ENCODE measurements at regions not wholly inside any gene's neighbourhood (a gene's known extent, or its start where the extent isn't known, plus 50 kb on each side); places are given as distances from the start of the nearest gene placed in this dataset.

DNA sequence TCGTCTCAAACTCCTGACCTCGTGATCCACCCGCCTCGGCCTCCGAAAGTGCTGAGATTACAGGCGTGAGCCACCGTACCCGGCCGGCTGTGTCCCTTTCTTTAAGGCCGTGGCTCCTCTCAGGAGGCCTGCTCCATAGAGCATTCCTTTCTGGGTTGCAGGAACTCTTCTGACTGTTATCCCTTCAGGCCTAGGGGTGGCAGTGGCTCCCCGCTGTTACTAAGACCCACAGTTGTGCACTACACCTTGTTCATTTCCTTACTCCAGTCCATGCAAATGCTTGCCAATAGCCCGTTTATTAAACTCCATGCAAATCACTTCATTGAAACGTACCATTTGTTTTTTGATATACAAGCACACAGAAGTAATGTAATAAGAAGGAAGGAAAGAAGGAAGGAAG is 234.7 kb downstream of the BCAT1 start:
- Histone ChIP-seq H3K27me3 (ENCODE audit: insufficient read depth, poor library complexity, severe bottlenecking) (no peaks in the 10 kb centered on the region), H3K27ac (replicated peaks) (no peak overlapping the region), H3K4me3 (replicated peaks; ENCODE audit: insufficient read depth, low read length) (no peak overlapping the region)
- TF ChIP-seq GABPA (IDR thresholded peaks at IDR 0.05; ENCODE audit: low read depth) (no peak), SPI1 (IDR thresholded peaks at IDR 0.05; ENCODE audit: borderline replicate concordance, low read depth) (no peak), POLR2AphosphoS5 (IDR thresholded peaks at IDR 0.05; ENCODE audit: low read depth) (no peak)
- TF ChIP-seq, protein P1, sequence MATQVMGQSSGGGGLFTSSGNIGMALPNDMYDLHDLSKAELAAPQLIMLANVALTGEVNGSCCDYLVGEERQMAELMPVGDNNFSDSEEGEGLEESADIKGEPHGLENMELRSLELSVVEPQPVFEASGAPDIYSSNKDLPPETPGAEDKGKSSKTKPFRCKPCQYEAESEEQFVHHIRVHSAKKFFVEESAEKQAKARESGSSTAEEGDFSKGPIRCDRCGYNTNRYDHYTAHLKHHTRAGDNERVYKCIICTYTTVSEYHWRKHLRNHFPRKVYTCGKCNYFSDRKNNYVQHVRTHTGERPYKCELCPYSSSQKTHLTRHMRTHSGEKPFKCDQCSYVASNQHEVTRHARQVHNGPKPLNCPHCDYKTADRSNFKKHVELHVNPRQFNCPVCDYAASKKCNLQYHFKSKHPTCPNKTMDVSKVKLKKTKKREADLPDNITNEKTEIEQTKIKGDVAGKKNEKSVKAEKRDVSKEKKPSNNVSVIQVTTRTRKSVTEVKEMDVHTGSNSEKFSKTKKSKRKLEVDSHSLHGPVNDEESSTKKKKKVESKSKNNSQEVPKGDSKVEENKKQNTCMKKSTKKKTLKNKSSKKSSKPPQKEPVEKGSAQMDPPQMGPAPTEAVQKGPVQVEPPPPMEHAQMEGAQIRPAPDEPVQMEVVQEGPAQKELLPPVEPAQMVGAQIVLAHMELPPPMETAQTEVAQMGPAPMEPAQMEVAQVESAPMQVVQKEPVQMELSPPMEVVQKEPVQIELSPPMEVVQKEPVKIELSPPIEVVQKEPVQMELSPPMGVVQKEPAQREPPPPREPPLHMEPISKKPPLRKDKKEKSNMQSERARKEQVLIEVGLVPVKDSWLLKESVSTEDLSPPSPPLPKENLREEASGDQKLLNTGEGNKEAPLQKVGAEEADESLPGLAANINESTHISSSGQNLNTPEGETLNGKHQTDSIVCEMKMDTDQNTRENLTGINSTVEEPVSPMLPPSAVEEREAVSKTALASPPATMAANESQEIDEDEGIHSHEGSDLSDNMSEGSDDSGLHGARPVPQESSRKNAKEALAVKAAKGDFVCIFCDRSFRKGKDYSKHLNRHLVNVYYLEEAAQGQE (IDR thresholded peaks at IDR 0.05; ENCODE audit: insufficient replicate concordance, low read depth) = no peak
- TF ChIP-seq, protein P2, sequence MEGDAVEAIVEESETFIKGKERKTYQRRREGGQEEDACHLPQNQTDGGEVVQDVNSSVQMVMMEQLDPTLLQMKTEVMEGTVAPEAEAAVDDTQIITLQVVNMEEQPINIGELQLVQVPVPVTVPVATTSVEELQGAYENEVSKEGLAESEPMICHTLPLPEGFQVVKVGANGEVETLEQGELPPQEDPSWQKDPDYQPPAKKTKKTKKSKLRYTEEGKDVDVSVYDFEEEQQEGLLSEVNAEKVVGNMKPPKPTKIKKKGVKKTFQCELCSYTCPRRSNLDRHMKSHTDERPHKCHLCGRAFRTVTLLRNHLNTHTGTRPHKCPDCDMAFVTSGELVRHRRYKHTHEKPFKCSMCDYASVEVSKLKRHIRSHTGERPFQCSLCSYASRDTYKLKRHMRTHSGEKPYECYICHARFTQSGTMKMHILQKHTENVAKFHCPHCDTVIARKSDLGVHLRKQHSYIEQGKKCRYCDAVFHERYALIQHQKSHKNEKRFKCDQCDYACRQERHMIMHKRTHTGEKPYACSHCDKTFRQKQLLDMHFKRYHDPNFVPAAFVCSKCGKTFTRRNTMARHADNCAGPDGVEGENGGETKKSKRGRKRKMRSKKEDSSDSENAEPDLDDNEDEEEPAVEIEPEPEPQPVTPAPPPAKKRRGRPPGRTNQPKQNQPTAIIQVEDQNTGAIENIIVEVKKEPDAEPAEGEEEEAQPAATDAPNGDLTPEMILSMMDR (IDR thresholded peaks at IDR 0.05; ENCODE audit: insufficient read depth, low read length) = no peak
- no peak for DNase-seq (ENCODE audit: low read depth in 1 of 2, low spot score in 1 of 2)

DNA sequence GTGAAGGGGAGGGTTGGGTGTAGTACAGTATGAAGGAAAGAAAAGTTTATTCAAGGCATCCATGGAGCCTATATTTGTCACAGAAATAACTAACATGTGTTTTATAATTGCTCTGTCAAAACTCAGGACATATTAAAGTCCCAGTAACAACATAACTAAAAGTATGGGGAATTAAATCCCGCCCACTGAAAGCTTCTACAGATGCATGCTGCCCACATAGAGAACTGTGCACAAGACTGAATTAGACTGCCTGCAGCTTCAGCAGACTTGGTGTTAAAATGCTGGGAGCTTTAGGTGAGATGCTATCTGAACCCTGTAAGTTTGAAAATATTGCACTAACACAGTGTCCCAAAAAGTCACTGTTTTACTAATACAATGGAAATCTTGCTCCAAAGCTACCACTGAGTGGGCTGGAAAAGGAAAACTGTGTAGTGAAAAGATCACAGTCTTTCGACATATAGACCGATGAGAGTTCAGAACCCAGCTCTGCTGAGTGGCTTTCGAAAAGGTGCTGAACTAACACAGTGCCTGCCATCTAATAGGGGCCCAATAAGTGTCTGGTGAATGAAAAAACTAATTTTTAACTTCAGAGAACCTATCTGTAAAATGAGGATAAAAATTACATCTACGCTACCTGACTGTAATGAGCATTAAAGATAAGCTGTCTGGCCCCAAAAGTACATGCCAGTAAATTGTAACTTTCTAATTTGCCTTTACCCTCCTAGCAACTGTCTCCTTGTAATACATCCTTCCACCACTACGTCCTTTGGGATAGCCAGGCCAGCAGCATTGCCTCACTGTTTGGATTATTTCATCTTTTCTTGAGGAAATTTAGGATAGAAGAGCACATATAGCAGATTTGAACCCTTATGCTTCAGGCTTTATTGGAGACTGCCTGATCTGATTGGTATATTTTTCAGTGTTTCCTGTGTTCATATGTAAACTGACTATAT is 237.6 kb downstream of the BCAT1 start:
- Histone ChIP-seq H3K27me3 (ENCODE audit: insufficient read depth, poor library complexity, severe bottlenecking) (no peaks in the 10 kb centered on the region), H3K4me3 (replicated peaks; ENCODE audit: insufficient read depth, low read length) (no peak overlapping the region), H3K27ac (replicated peaks) (no peak overlapping the region)
- DNase-seq (ENCODE audit: low read depth in 1 of 2, low spot score in 1 of 2) = no peak
- TF ChIP-seq, protein P2 (IDR thresholded peaks at IDR 0.05; ENCODE audit: insufficient read depth, low read length) = no peak
- TF ChIP-seq POLR2AphosphoS5 (IDR thresholded peaks at IDR 0.05; ENCODE audit: low read depth) (no peak), GABPA (IDR thresholded peaks at IDR 0.05; ENCODE audit: low read depth) (no peak), SPI1 (IDR thresholded peaks at IDR 0.05; ENCODE audit: borderline replicate concordance, low read depth) (no peak)
- TF ChIP-seq, protein P1 (IDR thresholded peaks at IDR 0.05; ENCODE audit: insufficient replicate concordance, low read depth) = no peak

DNA sequence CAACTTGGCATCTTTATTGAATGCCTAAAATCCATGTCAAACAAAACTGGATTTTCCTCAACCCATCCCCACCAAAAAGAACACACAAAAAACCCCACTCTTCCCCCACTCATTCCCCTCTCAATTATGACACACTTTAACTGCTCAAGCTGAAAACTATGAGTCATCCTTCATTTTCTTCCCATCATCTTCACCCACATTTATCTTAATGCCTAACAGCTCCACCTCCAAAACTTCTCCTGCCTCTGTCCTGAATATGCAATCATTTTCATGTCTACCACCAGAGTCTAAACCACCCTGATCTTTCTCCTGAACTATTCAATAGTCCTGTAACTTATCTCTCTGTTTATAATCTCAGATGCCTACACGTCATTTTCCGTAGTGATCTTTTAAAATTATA is 239.7 kb downstream of the BCAT1 start:
- Histone ChIP-seq H3K27ac (replicated peaks) (no peak overlapping the region), H3K4me3 (replicated peaks; ENCODE audit: insufficient read depth, low read length) (no peak overlapping the region), H3K27me3 (ENCODE audit: insufficient read depth, poor library complexity, severe bottlenecking) (no peaks in the 10 kb centered on the region)
- no peak for DNase-seq (ENCODE audit: low read depth in 1 of 2, low spot score in 1 of 2)
- TF ChIP-seq POLR2AphosphoS5 (IDR thresholded peaks at IDR 0.05; ENCODE audit: low read depth) = no peak
- TF ChIP-seq, protein P2 (IDR thresholded peaks at IDR 0.05; ENCODE audit: insufficient read depth, low read length) = no peak
- TF ChIP-seq, protein P1 (IDR thresholded peaks at IDR 0.05; ENCODE audit: insufficient replicate concordance, low read depth) = no peak
- TF ChIP-seq GABPA (IDR thresholded peaks at IDR 0.05; ENCODE audit: low read depth) = no peak
- no peak for TF ChIP-seq SPI1 (IDR thresholded peaks at IDR 0.05; ENCODE audit: borderline replicate concordance, low read depth)
